ENCODE measurements at regions not wholly inside any gene's neighbourhood (a gene's known extent, or its start where the extent isn't known, plus 50 kb on each side); places are given as distances from the start of the nearest gene placed in this dataset.

GRCh38 chr3:69539134-69539533 is 153.2 kb upstream of the FRMD4B start:
- Mint-ChIP-seq H3K9me3 (no peaks in the 10 kb centered on the region), H3K4me3 (no peak overlapping the region), H3K36me3 (no peaks in the 10 kb centered on the region), H3K4me1 (peaks cover 20% of the 10 kb centered on the region), H3K27me3 (ENCODE audit: low read depth) (peaks cover 78% of the 10 kb centered on the region), H3K27ac (no peak overlapping the region)
- TF ChIP-seq CTCF (IDR thresholded peaks at IDR 0.05; ENCODE audit: unreplicated experiment) = no peak
- DNase-seq (ENCODE audit: low spot score in 2 of 2, unreplicated experiment in 2 of 2) = no peak

GRCh38 chr3:69538281-69538680 is 152.4 kb upstream of the FRMD4B start:
- no peak overlapping the region for H3K27ac Mint-ChIP-seq
- TF ChIP-seq CTCF (IDR thresholded peaks at IDR 0.05; ENCODE audit: unreplicated experiment) = no peak
- H3K36me3 Mint-ChIP-seq = no peaks in the 10 kb centered on the region
- DNase-seq (ENCODE audit: low spot score in 2 of 2, unreplicated experiment in 2 of 2) = no peak
- H3K9me3 Mint-ChIP-seq = no peaks in the 10 kb centered on the region
- H3K4me3 Mint-ChIP-seq = no peak overlapping the region
- peaks cover 20% of the 10 kb centered on the region for H3K4me1 Mint-ChIP-seq
- H3K27me3 Mint-ChIP-seq (ENCODE audit: low read depth) = peaks cover 76% of the 10 kb centered on the region

- no peak overlapping the region for H3K4me3 Mint-ChIP-seq
- H3K27me3 Mint-ChIP-seq (ENCODE audit: low read depth) = peaks cover 67% of the 10 kb centered on the region
- no peak for TF ChIP-seq CTCF (IDR thresholded peaks at IDR 0.05; ENCODE audit: unreplicated experiment)
- DNase-seq (ENCODE audit: low spot score in 2 of 2, unreplicated experiment in 2 of 2) = no peak
- no peaks in the 10 kb centered on the region for H3K36me3 Mint-ChIP-seq
- H3K4me1 Mint-ChIP-seq = peaks cover 24% of the 10 kb centered on the region
- no peak overlapping the region for H3K27ac Mint-ChIP-seq
- H3K9me3 Mint-ChIP-seq = no peaks in the 10 kb centered on the region
Measured at GRCh38 chr3:69536306-69537020, 150.6 kb upstream of the FRMD4B start.

- no peak overlapping the region for H3K4me3 Mint-ChIP-seq
- DNase-seq (ENCODE audit: low spot score in 2 of 2, unreplicated experiment in 2 of 2) = no peak
- peaks cover 66% of the 10 kb centered on the region for H3K27me3 Mint-ChIP-seq (ENCODE audit: low read depth)
- no peak overlapping the region for H3K27ac Mint-ChIP-seq
- H3K4me1 Mint-ChIP-seq = peaks cover 25% of the 10 kb centered on the region
- no peak for TF ChIP-seq CTCF (IDR thresholded peaks at IDR 0.05; ENCODE audit: unreplicated experiment)
- no peaks in the 10 kb centered on the region for H3K36me3 Mint-ChIP-seq
- H3K9me3 Mint-ChIP-seq = no peaks in the 10 kb centered on the region
Measured at GRCh38 chr3:69535613-69536012, 149.7 kb upstream of the FRMD4B start.

GRCh38 chr3:69532547-69533224 is 146.8 kb upstream of the FRMD4B start:
- no peak for DNase-seq (ENCODE audit: low spot score in 2 of 2, unreplicated experiment in 2 of 2)
- peaks cover 20% of the 10 kb centered on the region for H3K4me1 Mint-ChIP-seq
- no peak for TF ChIP-seq CTCF (IDR thresholded peaks at IDR 0.05; ENCODE audit: unreplicated experiment)
- peaks cover 62% of the 10 kb centered on the region for H3K27me3 Mint-ChIP-seq (ENCODE audit: low read depth)
- no peaks in the 10 kb centered on the region for H3K36me3 Mint-ChIP-seq
- H3K4me3 Mint-ChIP-seq = no peak overlapping the region
- no peak overlapping the region for H3K27ac Mint-ChIP-seq
- H3K9me3 Mint-ChIP-seq = no peaks in the 10 kb centered on the region

Data from mesothelial cell of epicardium (in vitro differentiated cells).